IMR-90 (cell line): ENCODE measurements at regions not wholly inside any gene's neighbourhood (a gene's known extent, or its start where the extent isn't known, plus 50 kb on each side); places are given as distances from the start of the nearest gene placed in this dataset.
"Not testable (repeated sequence)": the region's sequence is repeated elsewhere in the genome, so short reads cannot be mapped to it uniquely, and the experiment has no call there.

Experiments
- ATAC-seq: fragments of 200-7000 bp; cut with Tn5 transposase; 2 replicates; pipeline ENCODE4 v1.9.1; 2020; ENCODE audit warnings: low read depth, mild to moderate bottlenecking, moderate library complexity
- BruUV-seq: library from RNA; stranded (reverse); fragments of 400-500 nt; replicated peaks from 2 replicates; lab custom pipeline; 2021; lab: Mats Ljungman, UMichigan
- CTCF ChIA-PET: fragments of 300-600 bp; formaldehyde crosslinking; extraction: SDS; loops from one replicate; lab custom pipeline; 2021; ENCODE audit warnings: antibody characterized with exemption; lab: Yijun Ruan, JAX
- POLR2A ChIA-PET: fragments of 300-600 bp; sonication (Branson Sonifier 250); formaldehyde crosslinking; loops from one replicate; lab custom pipeline; 2022; ENCODE audit warnings: antibody characterized with exemption; ENCODE audit not compliant: unreplicated experiment; lab: Charles Lee
- DNase-seq: peaks from one replicate; pipeline ENCODE4 v3.0.0; 2013
- H2AFZ ChIP-seq: replicated peaks from 2 replicates; pipeline ENCODE3; 2013; ENCODE audit warnings: low read length, mild to moderate bottlenecking; ENCODE audit not compliant: poor library complexity
- H2AK5ac ChIP-seq: 2 replicates; pipeline ENCODE4 v1.6.1; 2013; ENCODE audit warnings: low read depth, low read length, inconsistent platforms
- H2AK9ac ChIP-seq: replicated peaks from 2 replicates; pipeline ENCODE3; 2013; ENCODE audit warnings: mild to moderate bottlenecking, low read depth, low read length, moderate library complexity; ENCODE audit not compliant: poor library complexity
- H2BK120ac ChIP-seq: 2 replicates; pipeline ENCODE4 v1.6.1; 2013; ENCODE audit warnings: low read depth, low read length, inconsistent platforms
- H2BK15ac ChIP-seq: 3 replicates; pipeline ENCODE4 v1.6.1; 2013; ENCODE audit warnings: low read depth, low read length, inconsistent platforms
- H2BK20ac ChIP-seq: 2 replicates; pipeline ENCODE4 v1.6.1; 2013; ENCODE audit warnings: low read depth, mild to moderate bottlenecking, inconsistent platforms, low read length, moderate library complexity
- H2BK5ac ChIP-seq: 2 replicates; pipeline ENCODE4 v1.6.1; 2013; ENCODE audit warnings: mild to moderate bottlenecking, low read depth, low read length, inconsistent platforms; ENCODE audit not compliant: poor library complexity, severe bottlenecking
- H3K14ac ChIP-seq: replicated peaks from 2 replicates; pipeline ENCODE4 v1.6.1; 2013; ENCODE audit warnings: low read depth, low read length, inconsistent platforms
- H3K18ac ChIP-seq: 2 replicates; pipeline ENCODE4 v1.6.1; 2013; ENCODE audit warnings: low read depth, low read length, control low read depth
- H3K23ac ChIP-seq: 2 replicates; pipeline ENCODE4 v1.6.1; 2013; ENCODE audit warnings: low read depth, low read length, inconsistent platforms
- H3K27ac ChIP-seq: 2 replicates; pipeline ENCODE4 v1.5.1; 2013; ENCODE audit warnings: mild to moderate bottlenecking, control low read depth, low read length; ENCODE audit not compliant: insufficient read depth
- H3K27me3 ChIP-seq: 2 replicates; pipeline ENCODE4 v1.6.1; 2013; ENCODE audit warnings: low read length; ENCODE audit not compliant: control insufficient read depth, insufficient read depth
- H3K36me3 ChIP-seq: 2 replicates; pipeline ENCODE4 v1.6.1; 2013; ENCODE audit warnings: low read length, mixed read lengths; ENCODE audit not compliant: control insufficient read depth, insufficient read depth
- H3K4ac ChIP-seq: 2 replicates; pipeline ENCODE4 v1.6.1; 2013; ENCODE audit warnings: low read depth, low read length, inconsistent platforms
- H3K4me1 ChIP-seq: 2 replicates; pipeline ENCODE4 v1.6.1; 2013; ENCODE audit warnings: low read length, mixed read lengths; ENCODE audit not compliant: control insufficient read depth, insufficient read depth
- H3K4me2 ChIP-seq: 2 replicates; pipeline ENCODE4 v1.6.1; 2013; ENCODE audit warnings: low read depth, mild to moderate bottlenecking, control low read depth, low read length, moderate library complexity
- H3K4me3 ChIP-seq: 2 replicates; pipeline ENCODE4 v1.5.1; 2013; ENCODE audit warnings: low read depth, mild to moderate bottlenecking, control low read depth, low read length, moderate library complexity; ENCODE audit not compliant: insufficient read depth
- H3K56ac ChIP-seq: 2 replicates; pipeline ENCODE4 v1.6.1; 2013; ENCODE audit warnings: low read length, inconsistent platforms; ENCODE audit not compliant: insufficient read depth; ENCODE audit errors: extremely low read depth
- H3K79me1 ChIP-seq, 2 experiments: 2 replicates each; pipeline ENCODE4 v1.6.1; 2013; ENCODE audit warnings: low read length in 2 of 2, inconsistent platforms in 1 of 2, low read depth in 1 of 2
- H3K9ac ChIP-seq: 2 replicates; pipeline ENCODE4 v1.6.1; 2013; ENCODE audit warnings: low read depth, low read length, control low read depth
- H3K9me1 ChIP-seq: 2 replicates; pipeline ENCODE4 v1.6.1; 2013; ENCODE audit warnings: low read length, inconsistent platforms; ENCODE audit not compliant: insufficient read depth
- H3K9me3 ChIP-seq: 2 replicates; pipeline ENCODE4 v1.6.1; 2013; ENCODE audit warnings: low read length; ENCODE audit not compliant: control insufficient read depth, insufficient read depth
- H4K20me1 ChIP-seq: 2 replicates; pipeline ENCODE4 v1.6.1; 2013; ENCODE audit warnings: low read length, inconsistent platforms; ENCODE audit not compliant: insufficient read depth
- H4K5ac ChIP-seq: 2 replicates; pipeline ENCODE4 v1.6.1; 2013; ENCODE audit warnings: mild to moderate bottlenecking, low read depth, low read length, control low read depth
- H4K8ac ChIP-seq, 2 experiments: 2 replicates each; pipeline ENCODE4 v1.6.1; 2013; ENCODE audit warnings: low read depth in 2 of 2, low read length in 2 of 2, control low read depth in 1 of 2, inconsistent platforms in 1 of 2
- H4K91ac ChIP-seq: 2 replicates; pipeline ENCODE4 v1.6.1; 2013; ENCODE audit warnings: low read depth, low read length, inconsistent platforms; ENCODE audit not compliant: insufficient read depth
- WGBS, 2 experiments: methylation state at CpG; one replicate each; pipeline versions ENCODE4 v1.1.5 to v1.1.7; 2013; ENCODE audit warnings: missing lambda C conversion rate in 2 of 2; ENCODE audit not compliant: insufficient read length in 1 of 2; ENCODE audit errors: extremely low coverage in 2 of 2; 5-methylcytosine and 5-hydroxymethylcytosine counted together
- dilution Hi-C: fragments of 300-500 bp; cut with HindIII; formaldehyde crosslinking; loops from one replicate; pipeline ENCODE4 v1.14.3; 2018; ENCODE audit warnings: low sequenced_read_pairs; ENCODE audit not compliant: unreplicated experiment
- in situ Hi-C: fragments of 300-500 bp; cut with MboI; formaldehyde crosslinking; loops from 3 replicates; pipeline ENCODE4 v1.14.3; 2019; ENCODE audit warnings: low sequenced_read_pairs, inconsistent platforms, mixed read lengths
- intact Hi-C: fragments of 100-400 bp; cut with micrococcal nuclease; formaldehyde crosslinking; loops from 2 replicates; pipeline ENCODE4 v1.10.0; 2022

DNA sequence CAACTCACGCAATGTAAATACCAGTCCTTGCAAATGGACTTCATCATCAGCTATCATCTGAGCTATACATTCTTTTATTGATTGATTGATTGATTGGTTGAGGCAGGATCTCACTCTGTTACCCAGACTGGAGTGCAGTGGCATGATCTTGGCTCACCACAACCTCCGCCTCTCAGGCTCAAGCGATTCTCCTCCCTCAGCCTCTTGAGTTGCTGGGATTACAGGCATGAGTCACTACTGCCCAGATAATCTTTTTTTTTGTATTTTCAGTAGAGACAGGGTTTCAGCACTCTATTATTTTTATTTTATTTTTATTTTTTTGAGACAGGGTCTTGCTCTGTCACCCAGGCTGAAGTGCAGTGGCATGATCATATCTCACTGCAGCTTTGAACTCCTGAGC, 369.5 kb downstream of the MAT2B start:
- H2AK5ac ChIP-seq, H2AK9ac ChIP-seq, H2BK120ac ChIP-seq, H3K4ac ChIP-seq, H4K8ac ChIP-seq, dilution Hi-C loops, H2BK15ac ChIP-seq, H3K18ac ChIP-seq, H3K9ac ChIP-seq, H3K4me1 ChIP-seq, H3K56ac ChIP-seq, H4K91ac ChIP-seq, H2BK20ac ChIP-seq, H3K23ac ChIP-seq, H3K36me3 ChIP-seq, POLR2A ChIA-PET, intact Hi-C loops, H3K27ac ChIP-seq, H3K14ac ChIP-seq, H3K4me3 ChIP-seq, H3K9me1 ChIP-seq, H4K20me1 ChIP-seq, H3K79me1 ChIP-seq, H3K27me3 ChIP-seq, H4K5ac ChIP-seq, H3K4me2 ChIP-seq, H3K9me3 ChIP-seq, in situ Hi-C loops, H2BK5ac ChIP-seq, H2AFZ ChIP-seq, BruUV-seq: not testable (repeated sequence)
- no CpG with 5 or more reads among the region's 3 CpGs for WGBS, 2 experiments
- CTCF ChIA-PET = interaction anchor here (0.6 kb wide), 1 partner anchor 67 kb away, joined by 7 read pairs; no protein-coding TSS in a partner anchor
- ATAC-seq (peak; percentile 60), DNase-seq (peak; percentile 43)
